Left ventricle myocardium inferior (tissue), 1 donor: ENCODE measurements at regions not wholly inside any gene's neighbourhood (a gene's known extent, or its start where the extent isn't known, plus 50 kb on each side); places are given as distances from the start of the nearest gene placed in this dataset.

Source experiments
- DNase-seq: peaks from one replicate; pipeline ENCODE4 v3.0.0-alpha.2; 2020
- H3K27ac ChIP-seq: fragments of 200-600 bp; replicated peaks from 2 replicates; pipeline ENCODE4 v1.8.0; 2021
- H3K27me3 ChIP-seq: fragments of 200-600 bp; 2 replicates; pipeline ENCODE4 v1.8.0; 2021; ENCODE audit warnings: low read depth
- H3K36me3 ChIP-seq: fragments of 200-600 bp; 2 replicates; pipeline ENCODE4 v1.8.0; 2021
- H3K4me1 ChIP-seq: fragments of 200-600 bp; 2 replicates; pipeline ENCODE4 v1.8.0; 2021
- H3K4me3 ChIP-seq: fragments of 200-600 bp; 2 replicates; pipeline ENCODE4 v1.8.0; 2021; ENCODE audit warnings: mild to moderate bottlenecking, moderate library complexity
- H3K9me3 ChIP-seq: fragments of 200-600 bp; replicated peaks from 2 replicates; pipeline ENCODE4 v1.8.0; 2021
- CTCF ChIP-seq: fragments of 200-600 bp; IDR thresholded peaks from 2 replicates; pipeline ENCODE4 v1.8.0; 2021; ENCODE audit warnings: antibody characterized with exemption, mild to moderate bottlenecking, borderline replicate concordance
- intact Hi-C: fragments of 100-400 bp; cut with micrococcal nuclease; formaldehyde crosslinking; loops from one replicate; pipeline ENCODE4 v1.11.0; 2022
- donor health status: DM: no; HTN: yes; CAD: no; lungs with severe emphysema.

- Histone ChIP-seq H3K4me1 (no peaks in the 10 kb centered on the region), H3K36me3 (no peaks in the 10 kb centered on the region), H3K27me3 (peaks cover 95% of the 10 kb centered on the region), H3K9me3 (no peaks in the 10 kb centered on the region), H3K4me3 (no peak overlapping the region), H3K27ac (no peak overlapping the region)
- no peak for TF ChIP-seq CTCF
- DNase-seq, result no peak
- intact Hi-C loops, result no loop called here
Observed at GRCh38 chr17:77001487-77001886, 133.3 kb downstream of the MGAT5B start.

GRCh38 chr17:77002103-77003045 is 134.2 kb downstream of the MGAT5B start:
- Histone ChIP-seq H3K27me3 (peaks cover 95% of the 10 kb centered on the region), H3K4me3 (no peak overlapping the region), H3K27ac (no peak overlapping the region), H3K4me1 (no peaks in the 10 kb centered on the region), H3K9me3 (no peaks in the 10 kb centered on the region), H3K36me3 (no peaks in the 10 kb centered on the region)
- intact Hi-C loops, result no loop called here
- no peak for TF ChIP-seq CTCF
- DNase-seq, result no peak

- intact Hi-C loops, result no loop called here
- Histone ChIP-seq H3K36me3 (no peaks in the 10 kb centered on the region), H3K4me3 (no peak overlapping the region), H3K9me3 (no peaks in the 10 kb centered on the region), H3K4me1 (no peaks in the 10 kb centered on the region), H3K27ac (no peak overlapping the region), H3K27me3 (peaks cover 95% of the 10 kb centered on the region)
- DNase-seq, result no peak
- no peak for TF ChIP-seq CTCF
Observed at GRCh38 chr17:77003699-77004098, 135.5 kb downstream of the MGAT5B start.

DNA sequence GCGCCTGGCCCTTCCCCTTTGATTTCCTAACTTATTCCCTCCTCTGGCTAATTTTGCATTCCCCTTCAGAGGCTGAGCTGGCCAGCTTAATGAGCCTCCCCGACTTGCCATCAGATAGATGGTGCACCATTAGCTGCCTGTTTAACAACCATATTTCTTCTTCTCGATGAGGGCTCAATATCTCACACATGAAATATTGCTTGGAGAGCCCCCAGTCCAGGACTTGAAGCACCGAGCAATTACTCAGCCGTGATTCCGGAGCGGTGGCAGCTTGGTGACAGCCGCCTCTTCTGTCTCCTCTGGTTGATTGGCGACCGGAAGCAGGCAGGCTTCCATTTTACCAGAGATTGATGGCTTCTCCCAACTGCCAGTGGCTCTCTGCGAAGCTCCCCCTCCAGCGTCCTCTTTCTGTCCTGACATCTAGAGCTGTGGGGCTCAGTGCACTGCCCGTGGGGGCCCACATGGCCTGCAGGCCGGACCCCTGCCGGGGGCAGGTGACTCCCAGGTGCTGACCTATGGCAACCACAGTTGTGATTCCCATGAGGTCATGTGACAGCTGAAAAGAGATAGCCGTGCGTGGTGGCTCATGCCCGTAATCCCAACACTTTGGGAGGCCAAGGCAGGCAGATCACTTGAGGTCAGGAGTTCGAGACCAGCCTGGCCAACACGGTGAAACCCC is 133.7 kb upstream of the SEC14L1 start:
- Histone ChIP-seq H3K4me1 (no peaks in the 10 kb centered on the region), H3K36me3 (no peaks in the 10 kb centered on the region), H3K4me3 (no peak overlapping the region), H3K27me3 (peaks cover 96% of the 10 kb centered on the region), H3K27ac (no peak overlapping the region), H3K9me3 (peaks cover 30% of the 10 kb centered on the region)
- intact Hi-C loops, result no loop called here
- no peak for TF ChIP-seq CTCF
- no peak for DNase-seq

GRCh38 chr17:77009877-77010276 is 130.9 kb upstream of the SEC14L1 start:
- Histone ChIP-seq H3K4me1 (no peaks in the 10 kb centered on the region), H3K27ac (no peak overlapping the region), H3K4me3 (no peak overlapping the region), H3K27me3 (peaks cover 68% of the 10 kb centered on the region), H3K9me3 (peaks cover 30% of the 10 kb centered on the region), H3K36me3 (no peaks in the 10 kb centered on the region)
- no peak for TF ChIP-seq CTCF
- intact Hi-C loops, result no loop called here
- no peak for DNase-seq
